CD4-positive, alpha-beta memory T cell (primary cell): ENCODE measurements at regions not wholly inside any gene's neighbourhood (a gene's known extent, or its start where the extent isn't known, plus 50 kb on each side); places are given as distances from the start of the nearest gene placed in this dataset. TPM values are rescaled to one million over a fixed set of nuclear protein-coding genes. Genes with fewer than 3 reads are reported as not detected.

Source experiments
- microRNA-seq: library from miRNA; unstranded; fragments of <30 nt; microRNA quantifications from one replicate; pipeline ENCODE4 v1.2.0, GENCODE V29; 2021; ENCODE audit warnings: borderline replicate concordance, borderline number of aligned reads, borderline microRNAs expressed, mixed read lengths

Small RNA genes in the stretch of these regions (microRNA-seq; reads per million reads assigned to microRNA genes)
- not detected for gene MIR4290
